Gastrocnemius medialis (tissue), 4 donors: ENCODE measurements at regions not wholly inside any gene's neighbourhood (a gene's known extent, or its start where the extent isn't known, plus 50 kb on each side); places are given as distances from the start of the nearest gene placed in this dataset.

Experiments
- ATAC-seq, 2 donors: fragments of 150-250 bp; one replicate each; pipeline ENCODE4 v1.9.1; 2016
- DNase-seq, 2 donors: peaks; one replicate each; pipeline ENCODE4 v3.0.0-alpha.2; 2019
- H3K27ac ChIP-seq, 4 donors: fragments of 200-600 bp; sonication (generic); 1 replicate in 1 of 4; 2 replicates in 3 of 4; pipeline ENCODE4 v1.5.1; 2016 to 2018; ENCODE audit warnings: mild to moderate bottlenecking in 2 of 4, moderate library complexity in 1 of 4
- H3K27me3 ChIP-seq, 3 donors: fragments of 200-600 bp; sonication (generic) in 2 of 3; 1 replicate in 1 of 3; 2 replicates in 2 of 3; pipeline versions ENCODE4 v1.5.1 to v1.6.0; 2016 to 2019; ENCODE audit warnings: mild to moderate bottlenecking in 1 of 3, moderate library complexity in 1 of 3
- H3K36me3 ChIP-seq, 2 donors: fragments of 200-600 bp; sonication (generic) in 1 of 2; one replicate each; pipeline ENCODE4 v1.5.1; 2017 to 2018
- H3K4me1 ChIP-seq, 2 donors: fragments of 200-600 bp; sonication (generic) in 1 of 2; one replicate each; pipeline ENCODE4 v1.5.1; 2016 to 2017; ENCODE audit warnings: mild to moderate bottlenecking in 2 of 2
- H3K4me3 ChIP-seq, 4 donors: fragments of 200-600 bp; sonication (generic) in 3 of 4; 1 replicate in 1 of 4; 2 replicates in 3 of 4; pipeline ENCODE4 v1.5.1; 2016 to 2019; ENCODE audit warnings: mild to moderate bottlenecking in 2 of 4
- H3K9me3 ChIP-seq, 3 donors: fragments of 200-600 bp; sonication (generic) in 2 of 3; 1 replicate in 1 of 3; 2 replicates in 2 of 3; pipeline ENCODE4 v1.5.1; 2016 to 2019
- POLR2A ChIP-seq, 2 donors: fragments of 450-650 bp; IDR thresholded peaks; one replicate each; pipeline ENCODE4 v1.6.1; 2017; ENCODE audit warnings: antibody characterized with exemption in 2 of 2, mild to moderate bottlenecking in 2 of 2, moderate library complexity in 2 of 2
- in situ Hi-C, 4 donors: fragments of 200-750 bp; cut with MboI; loops; one replicate each; pipeline versions ENCODE4 v1.15.0 to v1.8.0; 2017; ENCODE audit warnings: low sequenced_read_pairs in 4 of 4
- intact Hi-C: fragments of 100-400 bp; cut with DNase I; formaldehyde crosslinking; loops from one replicate; pipeline ENCODE4 v1.15.1; 2023; ENCODE audit warnings: low total_unique reads
- TF ChIP-seq, protein P1 (sequence below), 5 experiments: fragments of 450-650 bp in 3 of 5; fragments of 200-600 bp in 2 of 5; sonication (generic) in 2 of 5; IDR thresholded peaks in 4 of 5; conservative IDR thresholded peaks in 1 of 5; 1 replicate in 4 of 5; 2 replicates in 1 of 5; pipeline ENCODE4 v1.5.1; 2016 to 2019; ENCODE audit warnings: antibody characterized with exemption in 5 of 5, mild to moderate bottlenecking in 3 of 5, moderate library complexity in 3 of 5

DNA sequence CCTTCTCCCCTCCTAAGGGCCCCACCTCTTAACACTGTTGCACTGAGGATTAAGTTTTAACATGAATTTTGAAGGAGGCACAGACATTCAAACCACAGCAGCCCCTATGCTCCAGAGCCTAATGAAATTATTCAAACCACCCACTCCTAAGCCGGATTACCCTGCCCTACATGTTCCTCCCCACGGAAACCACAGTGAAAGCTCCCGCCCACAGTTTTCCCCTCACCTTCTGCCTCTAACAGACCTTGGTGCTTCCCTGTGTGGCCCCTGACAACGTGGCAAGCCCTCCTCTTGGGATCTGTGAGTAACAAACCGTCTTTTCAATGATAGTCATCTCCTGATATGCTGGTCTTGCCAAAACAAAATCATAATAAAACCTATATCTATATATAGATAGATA lies 74.8 kb downstream of the RIN2 start:
- Histone ChIP-seq H3K36me3 (no peaks in the 10 kb centered on the region), H3K4me3 (no peak overlapping the region), H3K9me3 (no peaks in the 10 kb centered on the region), H3K27me3 (no peaks in the 10 kb centered on the region), H3K27ac (no peak overlapping the region), H3K4me1 (peaks cover 0 to 6% of the 10 kb centered on the region in 2 donors)
- intact Hi-C loops = no loop called here
- ATAC-seq (no peak), DNase-seq (no peak)
- in situ Hi-C loops = no loop called here
- TF ChIP-seq, protein P1, sequence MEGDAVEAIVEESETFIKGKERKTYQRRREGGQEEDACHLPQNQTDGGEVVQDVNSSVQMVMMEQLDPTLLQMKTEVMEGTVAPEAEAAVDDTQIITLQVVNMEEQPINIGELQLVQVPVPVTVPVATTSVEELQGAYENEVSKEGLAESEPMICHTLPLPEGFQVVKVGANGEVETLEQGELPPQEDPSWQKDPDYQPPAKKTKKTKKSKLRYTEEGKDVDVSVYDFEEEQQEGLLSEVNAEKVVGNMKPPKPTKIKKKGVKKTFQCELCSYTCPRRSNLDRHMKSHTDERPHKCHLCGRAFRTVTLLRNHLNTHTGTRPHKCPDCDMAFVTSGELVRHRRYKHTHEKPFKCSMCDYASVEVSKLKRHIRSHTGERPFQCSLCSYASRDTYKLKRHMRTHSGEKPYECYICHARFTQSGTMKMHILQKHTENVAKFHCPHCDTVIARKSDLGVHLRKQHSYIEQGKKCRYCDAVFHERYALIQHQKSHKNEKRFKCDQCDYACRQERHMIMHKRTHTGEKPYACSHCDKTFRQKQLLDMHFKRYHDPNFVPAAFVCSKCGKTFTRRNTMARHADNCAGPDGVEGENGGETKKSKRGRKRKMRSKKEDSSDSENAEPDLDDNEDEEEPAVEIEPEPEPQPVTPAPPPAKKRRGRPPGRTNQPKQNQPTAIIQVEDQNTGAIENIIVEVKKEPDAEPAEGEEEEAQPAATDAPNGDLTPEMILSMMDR (IDR thresholded peaks at IDR 0.05 in 4 of 5, conservative IDR thresholded peaks at IDR 0.05 in 1 of 5) = no peak
- TF ChIP-seq POLR2A (IDR thresholded peaks at IDR 0.05) = no peak

DNA sequence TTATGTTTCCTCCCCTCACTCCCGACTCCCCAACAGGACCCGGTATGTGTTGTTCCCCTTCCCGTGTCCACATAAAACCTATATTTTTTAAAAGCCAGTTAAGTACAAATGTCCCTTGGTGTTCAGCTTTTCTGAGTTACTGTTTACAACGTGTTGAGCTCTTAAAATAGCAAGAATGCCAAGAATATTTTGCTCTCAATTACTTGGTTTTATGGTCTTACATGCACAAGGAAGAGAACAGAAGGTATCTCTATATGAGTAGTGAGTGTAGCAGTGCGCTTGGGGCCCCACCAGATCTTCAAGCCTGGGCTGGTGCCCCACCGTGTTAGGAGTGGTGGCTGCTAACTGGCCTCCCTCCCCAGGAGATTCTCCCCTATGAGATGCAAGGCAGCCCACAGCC lies 75.3 kb downstream of the RIN2 start:
- Histone ChIP-seq H3K27me3 (no peaks in the 10 kb centered on the region), H3K4me1 (peaks cover 0 to 7% of the 10 kb centered on the region in 2 donors), H3K4me3 (no peak overlapping the region), H3K27ac (no peak overlapping the region), H3K36me3 (no peaks in the 10 kb centered on the region), H3K9me3 (no peaks in the 10 kb centered on the region)
- TF ChIP-seq, protein P1 (IDR thresholded peaks at IDR 0.05 in 4 of 5, conservative IDR thresholded peaks at IDR 0.05 in 1 of 5) = no peak
- intact Hi-C loops = no loop called here
- no peak for ATAC-seq
- DNase-seq = no peak
- in situ Hi-C loops = no loop called here

- TF ChIP-seq POLR2A (IDR thresholded peaks at IDR 0.05) = no peak
- TF ChIP-seq, protein P1 (IDR thresholded peaks at IDR 0.05 in 4 of 5, conservative IDR thresholded peaks at IDR 0.05 in 1 of 5) = no peak
Measured at GRCh38 chr20:19834287-19834686, 76.2 kb downstream of the RIN2 start.

DNA sequence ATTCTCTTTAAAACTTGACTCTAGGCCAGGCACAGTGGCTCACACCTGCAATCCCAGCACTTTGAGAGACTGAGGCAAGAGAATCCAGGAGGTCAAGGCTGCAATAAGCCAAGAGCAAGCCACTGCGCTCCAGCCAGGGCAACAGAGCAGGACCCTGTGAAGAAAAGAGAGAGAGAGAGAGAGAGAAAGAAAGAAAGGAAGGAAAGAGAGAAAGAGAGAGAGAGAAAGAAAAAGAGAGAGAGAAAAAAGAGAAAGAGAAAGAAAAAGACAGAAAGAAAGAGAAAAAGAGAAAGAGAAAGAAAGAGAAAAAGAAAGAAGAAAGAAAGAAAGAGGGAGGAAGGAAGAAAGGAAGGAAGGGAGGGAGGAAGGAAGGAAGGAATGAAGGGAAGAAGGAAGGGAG lies 76.7 kb downstream of the RIN2 start:
- no peak overlapping the region for H3K27ac ChIP-seq

More at GRCh38 chr20:19834287-19834686, 76.2 kb downstream of the RIN2 start:
- intact Hi-C loops = no loop called here
- no peak for DNase-seq
- Histone ChIP-seq H3K27me3 (no peaks in the 10 kb centered on the region), H3K27ac (no peak overlapping the region), H3K9me3 (no peaks in the 10 kb centered on the region), H3K36me3 (no peaks in the 10 kb centered on the region), H3K4me3 (no peak overlapping the region), H3K4me1 (peaks cover 0 to 6% of the 10 kb centered on the region in 2 donors)
- in situ Hi-C loops = no loop called here
- no peak for ATAC-seq

More for the DNA sequence above, 76.7 kb downstream of the RIN2 start:
- DNase-seq = no peak
- Histone ChIP-seq H3K4me3 (no peak overlapping the region), H3K36me3 (no peaks in the 10 kb centered on the region), H3K27me3 (no peaks in the 10 kb centered on the region), H3K4me1 (peaks cover 0 to 6% of the 10 kb centered on the region in 2 donors), H3K9me3 (no peaks in the 10 kb centered on the region)
- intact Hi-C loops (no loop called here), in situ Hi-C loops (no loop called here)
- no peak for ATAC-seq
- TF ChIP-seq, protein P1 (IDR thresholded peaks at IDR 0.05 in 4 of 5, conservative IDR thresholded peaks at IDR 0.05 in 1 of 5) = no peak
- no peak for TF ChIP-seq POLR2A (IDR thresholded peaks at IDR 0.05)
